ENCODE measurements at regions not wholly inside any gene's neighbourhood (a gene's known extent, or its start where the extent isn't known, plus 50 kb on each side); places are given as distances from the start of the nearest gene placed in this dataset.
"Not testable (repeated sequence)": the region's sequence is repeated elsewhere in the genome, so short reads cannot be mapped to it uniquely, and the experiment has no call there.

GRCh38 chr9:89844535-89844934 is 239.7 kb downstream of the GADD45G start:
- no peak for FAIRE-seq

- FAIRE-seq, result no peak
These were observed 240.5 kb downstream of the GADD45G start for GRCh38 chr9:89845321-89845720.

- no peak for FAIRE-seq
These were observed 241.1 kb downstream of the GADD45G start for GRCh38 chr9:89845862-89846261.

- no peak for FAIRE-seq
These were observed 243.5 kb downstream of the GADD45G start for GRCh38 chr9:89848060-89849040.

- no peak for FAIRE-seq
These were observed 244.3 kb downstream of the GADD45G start for GRCh38 chr9:89849096-89849495.

GRCh38 chr9:89850153-89850552 is 245.3 kb downstream of the GADD45G start:
- no peak for FAIRE-seq

GRCh38 chr9:89850631-89851325 is 246.0 kb downstream of the GADD45G start:
- no peak for FAIRE-seq

- no peak for FAIRE-seq
These were observed 248.3 kb downstream of the GADD45G start for GRCh38 chr9:89853161-89853560.

- FAIRE-seq, result no peak
These were observed 249.1 kb downstream of the GADD45G start for GRCh38 chr9:89853931-89854330.

GRCh38 chr9:89854715-89855475 is 250.1 kb downstream of the GADD45G start:
- FAIRE-seq, result no peak

- not testable (repeated sequence) for FAIRE-seq
These were observed 251.5 kb downstream of the GADD45G start for GRCh38 chr9:89856296-89856695.

- not testable (repeated sequence) for FAIRE-seq
These were observed 252.1 kb downstream of the GADD45G start for GRCh38 chr9:89856950-89857349.

- not testable (repeated sequence) for FAIRE-seq
These were observed 255.0 kb downstream of the GADD45G start for GRCh38 chr9:89859842-89860241.

GRCh38 chr9:89861371-89861770 is 256.6 kb downstream of the GADD45G start:
- not testable (repeated sequence) for FAIRE-seq

GRCh38 chr9:89862316-89862715 is 257.5 kb downstream of the GADD45G start:
- no peak for FAIRE-seq

- FAIRE-seq, result no peak
These were observed 258.3 kb downstream of the GADD45G start for GRCh38 chr9:89863141-89863540.

- FAIRE-seq, result no peak
These were observed 259.0 kb downstream of the GADD45G start for GRCh38 chr9:89863837-89864236.

- no peak for FAIRE-seq
These were observed 259.4 kb downstream of the GADD45G start for GRCh38 chr9:89864257-89864656.

- no peak for FAIRE-seq
These were observed 259.9 kb downstream of the GADD45G start for GRCh38 chr9:89864731-89865130.

- no peak for FAIRE-seq
These were observed 260.5 kb downstream of the GADD45G start for GRCh38 chr9:89865357-89865756.

- FAIRE-seq, result no peak
These were observed 261.2 kb downstream of the GADD45G start for GRCh38 chr9:89865981-89866380.

- no peak for FAIRE-seq
These were observed 261.9 kb downstream of the GADD45G start for GRCh38 chr9:89866701-89867100.

GRCh38 chr9:89868100-89868499 is 263.3 kb downstream of the GADD45G start:
- no peak for FAIRE-seq
